WTC11 (cell line): ENCODE measurements at regions not wholly inside any gene's neighbourhood (a gene's known extent, or its start where the extent isn't known, plus 50 kb on each side); places are given as distances from the start of the nearest gene placed in this dataset.

Experiments
- ATAC-seq: fragments of 200-7000 bp; cut with Tn5 transposase; 2 replicates; pipeline ENCODE4 v1.10.0; 2021; ENCODE audit warnings: mild to moderate bottlenecking, moderate library complexity
- CTCF ChIA-PET: fragments of 300-600 bp; sonication (Branson Sonifier 250); formaldehyde crosslinking; loops from one replicate; lab custom pipeline; 2021; ENCODE audit warnings: antibody characterized with exemption; lab: Charles Lee
- POLR2A ChIA-PET: fragments of 350-600 bp; sonication (Branson Sonifier 250); formaldehyde crosslinking; loops from one replicate; lab custom pipeline; 2021; ENCODE audit warnings: antibody characterized with exemption; lab: Charles Lee
- DNase-seq: peaks from one replicate; pipeline ENCODE4 v3.0.0; 2021; ENCODE audit warnings: low spot score
- H3K27ac Mint-ChIP-seq: 2 replicates; pipeline ENCODE4 v1.8.0; 2021; ENCODE audit warnings: mixed read lengths
- H3K27me3 Mint-ChIP-seq: 2 replicates; pipeline ENCODE4 v1.8.0; 2021; ENCODE audit warnings: low read depth, mild to moderate bottlenecking, moderate library complexity, mixed read lengths
- H3K36me3 Mint-ChIP-seq: 2 replicates; pipeline ENCODE4 v1.8.0; 2021; ENCODE audit warnings: mixed read lengths
- H3K4me1 Mint-ChIP-seq: 2 replicates; pipeline ENCODE4 v1.8.0; 2022; ENCODE audit warnings: mixed read lengths
- H3K4me3 Mint-ChIP-seq: 2 replicates; pipeline ENCODE4 v1.8.0; 2021; ENCODE audit warnings: mild to moderate bottlenecking, moderate library complexity, mixed read lengths
- H3K9me3 Mint-ChIP-seq: 2 replicates; pipeline ENCODE4 v1.8.0; 2021; ENCODE audit warnings: mixed read lengths
- FOXK1 ChIP-seq: sonication (generic); formaldehyde crosslinking; IDR thresholded peaks from 2 replicates; pipeline ENCODE4 v1.8.0; 2022; ENCODE audit warnings: mild to moderate bottlenecking, moderate library complexity, missing genetic modification reagents
- IRF2 ChIP-seq: sonication (generic); formaldehyde crosslinking; IDR thresholded peaks from 2 replicates; pipeline ENCODE4 v1.8.0; 2022; ENCODE audit warnings: low read depth, missing genetic modification reagents, borderline replicate concordance
- KAT7 ChIP-seq: sonication (generic); formaldehyde crosslinking; IDR thresholded peaks from 2 replicates; pipeline ENCODE4 v1.8.1; 2023; ENCODE audit warnings: missing genetic modification reagents, mild to moderate bottlenecking, borderline replicate concordance
- MYBL2 ChIP-seq: sonication (generic); formaldehyde crosslinking; IDR thresholded peaks from 2 replicates; pipeline ENCODE4 v1.8.1; 2023; ENCODE audit warnings: mild to moderate bottlenecking, moderate library complexity, missing genetic modification reagents
- NFATC4 ChIP-seq: fragments of 250-450 bp; sonication (Bioruptor Pico); IDR thresholded peaks from 2 replicates; pipeline ENCODE4 v1.9.0; 2021; ENCODE audit warnings: mild to moderate bottlenecking
- NFE2L1 ChIP-seq: sonication (generic); formaldehyde crosslinking; IDR thresholded peaks from 2 replicates; pipeline ENCODE4 v1.8.1; 2023; ENCODE audit warnings: missing genetic modification reagents
- PRRX2 ChIP-seq: fragments of 250-450 bp; sonication (Bioruptor Pico); IDR thresholded peaks from 2 replicates; pipeline ENCODE4 v1.8.0; 2021; ENCODE audit warnings: mild to moderate bottlenecking
- SMAD3 ChIP-seq: sonication (generic); formaldehyde crosslinking; IDR thresholded peaks from 2 replicates; pipeline ENCODE4 v1.8.0; 2022; ENCODE audit warnings: missing genetic modification reagents, mild to moderate bottlenecking, borderline replicate concordance
- SP1 ChIP-seq: sonication (generic); formaldehyde crosslinking; conservative IDR thresholded peaks from 2 replicates; pipeline ENCODE4 v1.8.1; 2022; ENCODE audit warnings: missing genetic modification reagents
- TP53 ChIP-seq: sonication (generic); formaldehyde crosslinking; IDR thresholded peaks from 2 replicates; pipeline ENCODE4 v1.8.1; 2023; ENCODE audit warnings: mild to moderate bottlenecking, missing genetic modification reagents
- TF ChIP-seq, protein P1 (sequence below): sonication (generic); formaldehyde crosslinking; IDR thresholded peaks from 2 replicates; pipeline ENCODE4 v1.8.1; 2023; ENCODE audit warnings: mild to moderate bottlenecking, missing genetic modification reagents, moderate library complexity
- TF ChIP-seq, protein P2 (sequence below): fragments of 250-450 bp; sonication (Bioruptor Pico); IDR thresholded peaks from 2 replicates; pipeline ENCODE4 v2.1.2; 2022; ENCODE audit warnings: mild to moderate bottlenecking, moderate library complexity
- TF ChIP-seq, protein P3 (sequence below): sonication (generic); formaldehyde crosslinking; IDR thresholded peaks from 2 replicates; pipeline ENCODE4 v1.8.1; 2023; ENCODE audit warnings: mild to moderate bottlenecking, missing genetic modification reagents, borderline replicate concordance
- TF ChIP-seq, protein P4 (sequence below): sonication (generic); formaldehyde crosslinking; IDR thresholded peaks from 2 replicates; pipeline ENCODE4 v1.8.0; 2022; ENCODE audit warnings: mild to moderate bottlenecking, missing genetic modification reagents
- TF ChIP-seq, protein P5 (sequence below): sonication (generic); formaldehyde crosslinking; IDR thresholded peaks from 2 replicates; pipeline ENCODE4 v1.8.0; 2022; ENCODE audit warnings: mild to moderate bottlenecking, missing genetic modification reagents
- TF ChIP-seq, protein P6 (sequence below): sonication (generic); formaldehyde crosslinking; IDR thresholded peaks from 2 replicates; pipeline ENCODE4 v1.8.1; 2023; ENCODE audit warnings: mild to moderate bottlenecking, moderate library complexity, missing genetic modification reagents
- TF ChIP-seq, protein P7 (sequence below): fragments of 250-450 bp; sonication (Bioruptor Pico); conservative IDR thresholded peaks from 2 replicates; pipeline ENCODE4 v1.9.0; 2021; ENCODE audit warnings: mild to moderate bottlenecking
- TF ChIP-seq, protein P8 (sequence below): sonication (generic); formaldehyde crosslinking; IDR thresholded peaks from 2 replicates; pipeline ENCODE4 v1.8.0; 2023; ENCODE audit warnings: missing genetic modification reagents
- TF ChIP-seq, protein P9 (sequence below): sonication (generic); formaldehyde crosslinking; IDR thresholded peaks from 2 replicates; pipeline ENCODE4 v1.8.0; 2022; ENCODE audit warnings: mild to moderate bottlenecking, missing genetic modification reagents

DNA sequence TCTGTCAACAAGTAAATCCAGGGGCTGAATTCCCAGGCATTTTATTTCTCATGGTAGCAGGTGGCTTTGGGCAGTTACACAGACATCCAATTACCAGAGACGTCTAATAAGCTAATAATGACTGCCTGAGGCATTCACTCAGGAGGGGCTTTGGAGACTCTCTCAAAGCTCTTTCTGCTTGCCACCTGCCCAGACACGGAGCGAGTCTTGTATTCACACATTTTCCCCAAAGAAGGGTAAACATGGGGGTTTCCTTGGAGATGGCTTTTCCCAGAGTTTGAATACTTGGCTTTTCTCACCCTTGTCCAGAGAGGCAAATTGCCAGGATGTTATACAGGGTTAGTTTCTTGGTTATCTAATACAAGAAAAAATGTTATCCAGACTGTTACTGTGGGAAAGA, 132.6 kb downstream of the DIPK2A start:
- ATAC-seq (no peak), DNase-seq (no peak)
- Mint-ChIP-seq H3K36me3 (peaks cover 8% of the 10 kb centered on the region), H3K27ac (no peak overlapping the region), H3K27me3 (no peaks in the 10 kb centered on the region), H3K4me1 (peaks cover 23% of the 10 kb centered on the region), H3K4me3 (no peak overlapping the region), H3K9me3 (peaks cover 18% of the 10 kb centered on the region)
- TF ChIP-seq, protein P1, sequence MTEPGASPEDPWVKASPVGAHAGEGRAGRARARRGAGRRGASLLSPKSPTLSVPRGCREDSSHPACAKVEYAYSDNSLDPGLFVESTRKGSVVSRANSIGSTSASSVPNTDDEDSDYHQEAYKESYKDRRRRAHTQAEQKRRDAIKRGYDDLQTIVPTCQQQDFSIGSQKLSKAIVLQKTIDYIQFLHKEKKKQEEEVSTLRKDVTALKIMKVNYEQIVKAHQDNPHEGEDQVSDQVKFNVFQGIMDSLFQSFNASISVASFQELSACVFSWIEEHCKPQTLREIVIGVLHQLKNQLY (CRISPR knock-in tag), result no peak
- TF ChIP-seq, protein P2, sequence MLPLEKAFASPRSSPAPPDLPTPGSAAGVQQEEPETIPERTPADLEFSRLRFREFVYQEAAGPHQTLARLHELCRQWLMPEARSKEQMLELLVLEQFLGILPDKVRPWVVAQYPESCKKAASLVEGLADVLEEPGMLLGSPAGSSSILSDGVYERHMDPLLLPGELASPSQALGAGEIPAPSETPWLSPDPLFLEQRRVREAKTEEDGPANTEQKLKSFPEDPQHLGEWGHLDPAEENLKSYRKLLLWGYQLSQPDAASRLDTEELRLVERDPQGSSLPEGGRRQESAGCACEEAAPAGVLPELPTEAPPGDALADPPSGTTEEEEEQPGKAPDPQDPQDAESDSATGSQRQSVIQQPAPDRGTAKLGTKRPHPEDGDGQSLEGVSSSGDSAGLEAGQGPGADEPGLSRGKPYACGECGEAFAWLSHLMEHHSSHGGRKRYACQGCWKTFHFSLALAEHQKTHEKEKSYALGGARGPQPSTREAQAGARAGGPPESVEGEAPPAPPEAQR (CRISPR knock-in tag), result no peak
- no peak for TF ChIP-seq FOXK1
- TF ChIP-seq, protein P3, sequence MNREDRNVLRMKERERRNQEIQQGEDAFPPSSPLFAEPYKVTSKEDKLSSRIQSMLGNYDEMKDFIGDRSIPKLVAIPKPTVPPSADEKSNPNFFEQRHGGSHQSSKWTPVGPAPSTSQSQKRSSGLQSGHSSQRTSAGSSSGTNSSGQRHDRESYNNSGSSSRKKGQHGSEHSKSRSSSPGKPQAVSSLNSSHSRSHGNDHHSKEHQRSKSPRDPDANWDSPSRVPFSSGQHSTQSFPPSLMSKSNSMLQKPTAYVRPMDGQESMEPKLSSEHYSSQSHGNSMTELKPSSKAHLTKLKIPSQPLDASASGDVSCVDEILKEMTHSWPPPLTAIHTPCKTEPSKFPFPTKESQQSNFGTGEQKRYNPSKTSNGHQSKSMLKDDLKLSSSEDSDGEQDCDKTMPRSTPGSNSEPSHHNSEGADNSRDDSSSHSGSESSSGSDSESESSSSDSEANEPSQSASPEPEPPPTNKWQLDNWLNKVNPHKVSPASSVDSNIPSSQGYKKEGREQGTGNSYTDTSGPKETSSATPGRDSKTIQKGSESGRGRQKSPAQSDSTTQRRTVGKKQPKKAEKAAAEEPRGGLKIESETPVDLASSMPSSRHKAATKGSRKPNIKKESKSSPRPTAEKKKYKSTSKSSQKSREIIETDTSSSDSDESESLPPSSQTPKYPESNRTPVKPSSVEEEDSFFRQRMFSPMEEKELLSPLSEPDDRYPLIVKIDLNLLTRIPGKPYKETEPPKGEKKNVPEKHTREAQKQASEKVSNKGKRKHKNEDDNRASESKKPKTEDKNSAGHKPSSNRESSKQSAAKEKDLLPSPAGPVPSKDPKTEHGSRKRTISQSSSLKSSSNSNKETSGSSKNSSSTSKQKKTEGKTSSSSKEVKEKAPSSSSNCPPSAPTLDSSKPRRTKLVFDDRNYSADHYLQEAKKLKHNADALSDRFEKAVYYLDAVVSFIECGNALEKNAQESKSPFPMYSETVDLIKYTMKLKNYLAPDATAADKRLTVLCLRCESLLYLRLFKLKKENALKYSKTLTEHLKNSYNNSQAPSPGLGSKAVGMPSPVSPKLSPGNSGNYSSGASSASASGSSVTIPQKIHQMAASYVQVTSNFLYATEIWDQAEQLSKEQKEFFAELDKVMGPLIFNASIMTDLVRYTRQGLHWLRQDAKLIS (CRISPR knock-in tag), result no peak
- no peak for TF ChIP-seq SP1
- TF ChIP-seq, protein P4, sequence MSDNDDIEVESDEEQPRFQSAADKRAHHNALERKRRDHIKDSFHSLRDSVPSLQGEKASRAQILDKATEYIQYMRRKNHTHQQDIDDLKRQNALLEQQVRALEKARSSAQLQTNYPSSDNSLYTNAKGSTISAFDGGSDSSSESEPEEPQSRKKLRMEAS (CRISPR knock-in tag), result no peak
- TF ChIP-seq, protein P5, sequence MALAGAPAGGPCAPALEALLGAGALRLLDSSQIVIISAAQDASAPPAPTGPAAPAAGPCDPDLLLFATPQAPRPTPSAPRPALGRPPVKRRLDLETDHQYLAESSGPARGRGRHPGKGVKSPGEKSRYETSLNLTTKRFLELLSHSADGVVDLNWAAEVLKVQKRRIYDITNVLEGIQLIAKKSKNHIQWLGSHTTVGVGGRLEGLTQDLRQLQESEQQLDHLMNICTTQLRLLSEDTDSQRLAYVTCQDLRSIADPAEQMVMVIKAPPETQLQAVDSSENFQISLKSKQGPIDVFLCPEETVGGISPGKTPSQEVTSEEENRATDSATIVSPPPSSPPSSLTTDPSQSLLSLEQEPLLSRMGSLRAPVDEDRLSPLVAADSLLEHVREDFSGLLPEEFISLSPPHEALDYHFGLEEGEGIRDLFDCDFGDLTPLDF (CRISPR knock-in tag), result no peak
- no peak for TF ChIP-seq NFATC4 (CRISPR knock-in tag)
- TF ChIP-seq IRF2 (CRISPR knock-in tag), result no peak
- TF ChIP-seq, protein P6, sequence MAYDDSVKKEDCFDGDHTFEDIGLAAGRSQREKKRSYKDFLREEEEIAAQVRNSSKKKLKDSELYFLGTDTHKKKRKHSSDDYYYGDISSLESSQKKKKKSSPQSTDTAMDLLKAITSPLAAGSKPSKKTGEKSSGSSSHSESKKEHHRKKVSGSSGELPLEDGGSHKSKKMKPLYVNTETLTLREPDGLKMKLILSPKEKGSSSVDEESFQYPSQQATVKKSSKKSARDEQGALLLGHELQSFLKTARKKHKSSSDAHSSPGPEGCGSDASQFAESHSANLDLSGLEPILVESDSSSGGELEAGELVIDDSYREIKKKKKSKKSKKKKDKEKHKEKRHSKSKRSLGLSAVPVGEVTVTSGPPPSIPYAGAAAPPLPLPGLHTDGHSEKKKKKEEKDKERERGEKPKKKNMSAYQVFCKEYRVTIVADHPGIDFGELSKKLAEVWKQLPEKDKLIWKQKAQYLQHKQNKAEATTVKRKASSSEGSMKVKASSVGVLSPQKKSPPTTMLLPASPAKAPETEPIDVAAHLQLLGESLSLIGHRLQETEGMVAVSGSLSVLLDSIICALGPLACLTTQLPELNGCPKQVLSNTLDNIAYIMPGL (CRISPR knock-in tag), result no peak
- TF ChIP-seq NFE2L1 (CRISPR knock-in tag), result no peak
- TF ChIP-seq MYBL2, result no peak
- TF ChIP-seq TP53 (CRISPR knock-in tag), result no peak
- TF ChIP-seq, protein P7, sequence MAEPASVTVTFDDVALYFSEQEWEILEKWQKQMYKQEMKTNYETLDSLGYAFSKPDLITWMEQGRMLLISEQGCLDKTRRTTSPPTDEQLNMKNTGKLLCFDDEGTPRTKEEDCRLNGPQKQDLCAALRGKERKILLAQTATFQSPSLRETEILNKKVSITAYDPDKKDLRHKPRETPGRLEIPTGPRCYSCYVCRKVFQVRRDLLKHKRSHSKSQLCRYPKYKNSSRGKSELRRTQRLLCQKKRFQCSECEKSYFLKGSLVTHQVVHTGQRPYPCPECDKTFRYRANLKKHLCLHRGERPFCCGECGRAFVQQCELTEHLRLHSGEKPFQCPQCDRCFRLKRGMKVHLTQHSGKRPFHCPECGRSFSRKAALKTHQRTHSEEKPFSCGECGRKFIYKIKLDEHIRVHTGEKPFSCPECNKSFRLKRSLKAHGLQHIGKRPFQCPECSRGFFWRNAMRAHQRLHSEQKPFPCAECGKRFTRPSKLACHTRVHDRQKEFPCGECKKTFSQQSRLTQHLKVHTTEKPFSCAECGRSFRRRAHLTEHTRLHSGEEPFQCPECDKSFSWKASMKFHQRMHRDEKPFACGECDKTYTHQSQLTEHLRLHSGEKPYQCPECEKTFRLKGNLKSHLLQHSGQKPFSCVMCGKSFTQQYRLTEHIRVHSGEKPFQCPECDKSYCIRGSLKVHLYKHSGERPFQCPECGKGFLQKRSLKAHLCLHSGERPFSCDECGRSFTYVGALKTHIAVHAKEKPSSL, result no peak
- TF ChIP-seq KAT7 (CRISPR knock-in tag), result no peak
- TF ChIP-seq PRRX2 (CRISPR knock-in tag), result no peak
- TF ChIP-seq, protein P8, sequence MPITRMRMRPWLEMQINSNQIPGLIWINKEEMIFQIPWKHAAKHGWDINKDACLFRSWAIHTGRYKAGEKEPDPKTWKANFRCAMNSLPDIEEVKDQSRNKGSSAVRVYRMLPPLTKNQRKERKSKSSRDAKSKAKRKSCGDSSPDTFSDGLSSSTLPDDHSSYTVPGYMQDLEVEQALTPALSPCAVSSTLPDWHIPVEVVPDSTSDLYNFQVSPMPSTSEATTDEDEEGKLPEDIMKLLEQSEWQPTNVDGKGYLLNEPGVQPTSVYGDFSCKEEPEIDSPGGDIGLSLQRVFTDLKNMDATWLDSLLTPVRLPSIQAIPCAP (CRISPR knock-in tag), result no peak
- TF ChIP-seq, protein P9, sequence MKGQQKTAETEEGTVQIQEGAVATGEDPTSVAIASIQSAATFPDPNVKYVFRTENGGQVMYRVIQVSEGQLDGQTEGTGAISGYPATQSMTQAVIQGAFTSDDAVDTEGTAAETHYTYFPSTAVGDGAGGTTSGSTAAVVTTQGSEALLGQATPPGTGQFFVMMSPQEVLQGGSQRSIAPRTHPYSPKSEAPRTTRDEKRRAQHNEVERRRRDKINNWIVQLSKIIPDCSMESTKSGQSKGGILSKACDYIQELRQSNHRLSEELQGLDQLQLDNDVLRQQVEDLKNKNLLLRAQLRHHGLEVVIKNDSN (CRISPR knock-in tag), result no peak
- no peak for TF ChIP-seq SMAD3 (CRISPR knock-in tag)
- ChIA-PET CTCF (no interaction called here), POLR2A (no interaction called here)
